DOHH2 (cell line): ENCODE measurements at regions not wholly inside any gene's neighbourhood (a gene's known extent, or its start where the extent isn't known, plus 50 kb on each side); places are given as distances from the start of the nearest gene placed in this dataset.

Experiments used
- H3F3A ChIP-seq: fragments of 200-600 bp; sonication (generic), shearing (Covaris generic); 2 replicates; pipeline ENCODE4 v1.6.0; 2016; ENCODE audit warnings: antibody characterized with exemption, mild to moderate bottlenecking; ENCODE audit not compliant: control insufficient read depth, insufficient read depth
- H3K27ac ChIP-seq: fragments of 200-600 bp; sonication (generic); 2 replicates; pipeline ENCODE4 v1.5.1; 2014; ENCODE audit warnings: low read depth, mild to moderate bottlenecking, low read length, moderate library complexity
- H3K27me3 ChIP-seq: fragments of 200-600 bp; sonication (generic); 2 replicates; pipeline ENCODE4 v1.6.1; 2014; ENCODE audit warnings: mild to moderate bottlenecking, low read length, mixed read lengths; ENCODE audit not compliant: control insufficient read depth
- H3K36me3 ChIP-seq: fragments of 200-600 bp; sonication (generic); 2 replicates; pipeline ENCODE4 v1.6.1; 2014; ENCODE audit warnings: mild to moderate bottlenecking, low read length, moderate library complexity, mixed read lengths; ENCODE audit not compliant: control insufficient read depth
- H3K4me1 ChIP-seq: fragments of 200-600 bp; sonication (generic); 2 replicates; pipeline ENCODE4 v1.6.1; 2014; ENCODE audit warnings: mild to moderate bottlenecking, low read length, mixed read lengths; ENCODE audit not compliant: control insufficient read depth
- H3K4me2 ChIP-seq: fragments of 200-600 bp; sonication (generic); 2 replicates; pipeline ENCODE4 v1.6.0; 2014; ENCODE audit warnings: mild to moderate bottlenecking, low read length, moderate library complexity
- H3K4me3 ChIP-seq: fragments of 200-600 bp; sonication (generic); 2 replicates; pipeline ENCODE4 v1.5.1; 2014; ENCODE audit warnings: mild to moderate bottlenecking, low read length, mixed read lengths
- H3K79me2 ChIP-seq: fragments of 200-600 bp; sonication (generic); 2 replicates; pipeline ENCODE4 v1.6.1; 2014; ENCODE audit warnings: mild to moderate bottlenecking, low read length, mixed read lengths; ENCODE audit not compliant: control insufficient read depth
- H3K9me2 ChIP-seq: fragments of 200-600 bp; sonication (generic); replicated peaks from 2 replicates; pipeline ENCODE4 v1.6.1; 2014; ENCODE audit warnings: mild to moderate bottlenecking, low read length, mixed read lengths; ENCODE audit not compliant: control insufficient read depth
- H3K9me3 ChIP-seq: fragments of 200-600 bp; sonication (generic); 2 replicates; pipeline ENCODE4 v1.6.1; 2014; ENCODE audit warnings: antibody characterized with exemption, low read length, mixed read lengths; ENCODE audit not compliant: control insufficient read depth, insufficient read depth
- H4K20me1 ChIP-seq: fragments of 200-600 bp; sonication (generic); 2 replicates; pipeline ENCODE4 v1.6.0; 2014; ENCODE audit warnings: low read depth, mild to moderate bottlenecking, antibody characterized with exemption, low read length, moderate library complexity; ENCODE audit not compliant: control insufficient read depth, insufficient read depth
- EZH2phosphoT487 ChIP-seq: fragments of 200-600 bp; sonication (generic); IDR thresholded peaks from 2 replicates; pipeline ENCODE4 v1.6.1; 2017; ENCODE audit warnings: borderline replicate concordance, mild to moderate bottlenecking, antibody characterized with exemption, low read length, moderate library complexity, mixed read lengths
- TF ChIP-seq, protein P1 (sequence below): fragments of 200-600 bp; sonication (generic); IDR thresholded peaks from one replicate; pipeline ENCODE4 v1.5.1; 2014; ENCODE audit warnings: antibody characterized with exemption, mild to moderate bottlenecking, low read depth, low read length; ENCODE audit not compliant: poor library complexity, severe bottlenecking

DNA sequence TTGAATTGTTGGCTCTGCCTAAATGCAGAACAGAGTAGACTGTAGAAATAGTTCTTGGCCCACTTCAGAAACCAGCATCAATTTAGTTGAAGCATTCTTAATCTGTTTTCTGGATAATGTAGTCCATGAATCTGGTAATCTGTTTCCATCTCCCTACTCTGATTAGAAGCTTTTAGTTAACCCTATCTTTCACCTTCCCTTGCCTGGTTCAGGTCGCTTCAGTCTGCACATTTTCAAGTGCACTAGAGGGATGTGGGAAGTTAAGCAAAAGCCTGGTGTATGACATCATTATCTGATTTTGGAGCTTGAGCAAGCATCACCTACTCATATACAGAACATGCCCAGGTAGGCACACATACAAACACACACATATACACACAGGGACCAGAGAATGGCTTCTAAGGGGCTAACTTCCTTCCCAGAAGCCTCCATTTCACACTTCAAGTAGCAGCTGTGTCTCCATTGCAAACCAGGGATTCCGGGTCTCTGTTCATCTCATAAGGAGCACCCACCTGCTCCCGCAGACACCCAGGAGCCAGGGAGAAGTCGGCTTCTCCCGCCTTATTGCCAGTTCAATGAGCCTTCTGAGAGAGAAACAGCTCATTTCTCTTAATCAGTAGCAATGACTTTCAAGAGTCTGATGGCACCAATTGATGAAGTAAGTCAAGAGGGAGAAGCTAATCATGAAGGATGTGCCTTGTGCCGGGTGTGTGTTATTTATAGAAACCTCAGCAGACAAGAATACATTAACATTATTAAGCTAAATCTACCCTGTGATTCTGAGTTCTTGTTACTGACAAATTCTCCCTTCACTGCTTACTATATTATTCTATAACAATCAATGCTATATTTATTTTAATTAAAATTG is 347.9 kb upstream of the STAC start:
- no peaks in the 10 kb centered on the region for H3K4me1 ChIP-seq
- no peaks in the 10 kb centered on the region for H3K36me3 ChIP-seq
- no peak overlapping the region for H3K4me3 ChIP-seq
- no peaks in the 10 kb centered on the region for H3F3A ChIP-seq
- no peaks in the 10 kb centered on the region for H3K9me2 ChIP-seq
- TF ChIP-seq, protein P1, sequence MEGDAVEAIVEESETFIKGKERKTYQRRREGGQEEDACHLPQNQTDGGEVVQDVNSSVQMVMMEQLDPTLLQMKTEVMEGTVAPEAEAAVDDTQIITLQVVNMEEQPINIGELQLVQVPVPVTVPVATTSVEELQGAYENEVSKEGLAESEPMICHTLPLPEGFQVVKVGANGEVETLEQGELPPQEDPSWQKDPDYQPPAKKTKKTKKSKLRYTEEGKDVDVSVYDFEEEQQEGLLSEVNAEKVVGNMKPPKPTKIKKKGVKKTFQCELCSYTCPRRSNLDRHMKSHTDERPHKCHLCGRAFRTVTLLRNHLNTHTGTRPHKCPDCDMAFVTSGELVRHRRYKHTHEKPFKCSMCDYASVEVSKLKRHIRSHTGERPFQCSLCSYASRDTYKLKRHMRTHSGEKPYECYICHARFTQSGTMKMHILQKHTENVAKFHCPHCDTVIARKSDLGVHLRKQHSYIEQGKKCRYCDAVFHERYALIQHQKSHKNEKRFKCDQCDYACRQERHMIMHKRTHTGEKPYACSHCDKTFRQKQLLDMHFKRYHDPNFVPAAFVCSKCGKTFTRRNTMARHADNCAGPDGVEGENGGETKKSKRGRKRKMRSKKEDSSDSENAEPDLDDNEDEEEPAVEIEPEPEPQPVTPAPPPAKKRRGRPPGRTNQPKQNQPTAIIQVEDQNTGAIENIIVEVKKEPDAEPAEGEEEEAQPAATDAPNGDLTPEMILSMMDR, result no peak
- no peak for TF ChIP-seq EZH2phosphoT487
- no peaks in the 10 kb centered on the region for H3K79me2 ChIP-seq
- H4K20me1 ChIP-seq, result no peaks in the 10 kb centered on the region
- 0 out of 2 replicates have a peak, but pooled peaks cover 2% of the 10 kb centered on the region for H3K9me3 ChIP-seq
- no peak overlapping the region for H3K4me2 ChIP-seq
- H3K27ac ChIP-seq, result no peak overlapping the region
- H3K27me3 ChIP-seq, result no peaks in the 10 kb centered on the region

DNA sequence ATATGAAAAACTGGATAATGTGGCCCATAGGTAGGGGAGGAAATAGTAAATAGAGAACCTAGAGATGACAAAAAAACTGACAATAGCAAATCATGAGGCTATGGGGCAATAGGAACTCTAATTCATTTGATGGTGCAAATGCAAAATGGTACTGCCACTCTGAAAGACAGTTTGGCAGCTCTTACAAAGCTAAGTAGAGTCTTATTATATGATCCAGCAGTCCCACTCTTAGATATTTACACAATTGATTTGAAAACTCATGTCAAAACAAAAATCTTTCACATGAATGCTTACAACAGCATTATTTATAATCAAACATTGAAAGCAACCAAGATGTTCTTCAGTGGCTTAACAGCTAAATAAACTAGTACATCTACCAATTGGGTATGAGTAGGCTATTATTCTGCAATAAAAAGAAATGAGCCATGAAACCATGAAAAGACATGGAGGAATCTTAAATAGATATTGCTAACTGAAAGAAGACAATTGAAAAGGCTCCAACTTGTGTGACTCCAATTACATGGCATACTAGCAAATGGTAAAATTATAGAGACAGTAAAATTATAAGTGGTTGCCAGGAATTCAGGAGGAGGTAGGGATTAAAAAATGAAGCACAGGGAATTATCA is 321.8 kb upstream of the STAC start:
- Histone ChIP-seq H3K36me3 (no peaks in the 10 kb centered on the region), H3K27me3 (no peaks in the 10 kb centered on the region), H3F3A (no peaks in the 10 kb centered on the region), H3K79me2 (no peaks in the 10 kb centered on the region), H3K27ac (no peak overlapping the region), H3K4me1 (no peaks in the 10 kb centered on the region), H3K4me3 (no peak overlapping the region), H3K9me2 (no peaks in the 10 kb centered on the region), H3K4me2 (no peak overlapping the region), H3K9me3 (no peaks in the 10 kb centered on the region), H4K20me1 (no peaks in the 10 kb centered on the region)
- TF ChIP-seq, protein P1, result no peak
- TF ChIP-seq EZH2phosphoT487, result no peak

DNA sequence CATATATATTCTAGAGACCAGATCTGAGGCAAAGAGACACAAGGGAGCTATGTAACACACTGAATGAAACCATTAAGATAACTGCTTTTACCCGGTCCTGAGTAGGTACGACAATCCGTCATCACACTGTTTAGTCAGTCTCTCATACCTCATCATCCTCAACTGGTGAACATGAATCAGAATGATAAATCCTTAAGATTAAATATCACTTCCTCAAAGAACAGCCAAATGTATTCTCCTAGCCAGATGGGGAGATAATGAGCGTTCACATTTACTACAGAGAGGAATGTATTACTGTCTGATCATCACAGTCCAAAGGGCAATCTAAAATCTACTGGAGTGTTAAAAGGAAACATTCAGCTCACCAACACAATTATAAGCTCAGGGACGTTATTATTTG is 319.4 kb upstream of the STAC start:
- H3K27ac ChIP-seq, result no peak overlapping the region
- no peaks in the 10 kb centered on the region for H3K9me2 ChIP-seq
- H4K20me1 ChIP-seq, result no peaks in the 10 kb centered on the region
- no peaks in the 10 kb centered on the region for H3K36me3 ChIP-seq
- TF ChIP-seq EZH2phosphoT487, result no peak
- TF ChIP-seq, protein P1, result no peak
- H3K27me3 ChIP-seq, result no peaks in the 10 kb centered on the region
- H3K4me2 ChIP-seq, result no peak overlapping the region
- no peaks in the 10 kb centered on the region for H3K4me1 ChIP-seq
- no peaks in the 10 kb centered on the region for H3K9me3 ChIP-seq
- H3K4me3 ChIP-seq, result no peak overlapping the region
- H3K79me2 ChIP-seq, result no peaks in the 10 kb centered on the region
- no peaks in the 10 kb centered on the region for H3F3A ChIP-seq
